ENCODE measurements at regions not wholly inside any gene's neighbourhood (a gene's known extent, or its start where the extent isn't known, plus 50 kb on each side); places are given as distances from the start of the nearest gene placed in this dataset.

GRCh38 chr17:72208832-72209231, 88.0 kb downstream of the SOX9 start:
- DNase-seq (ENCODE audit: low read depth in 2 of 2) = no peak

- DNase-seq (ENCODE audit: low read depth in 2 of 2) = no peak
Measured at GRCh38 chr17:72212041-72212440, 91.2 kb downstream of the SOX9 start.

GRCh38 chr17:72215490-72215889, 94.7 kb downstream of the SOX9 start:
- no peak for DNase-seq (ENCODE audit: low read depth in 2 of 2)

GRCh38 chr17:72215928-72216327, 95.1 kb downstream of the SOX9 start:
- DNase-seq (ENCODE audit: low read depth in 2 of 2) = no peak

- DNase-seq (ENCODE audit: low read depth in 2 of 2) = no peak
Measured at GRCh38 chr17:72219137-72219823, 98.5 kb downstream of the SOX9 start.

GRCh38 chr17:72219824-72220493, 99.1 kb downstream of the SOX9 start:
- no peak for DNase-seq (ENCODE audit: low read depth in 2 of 2)

GRCh38 chr17:72222661-72223380, 102.0 kb downstream of the SOX9 start:
- DNase-seq (ENCODE audit: low read depth in 2 of 2) = no peak

GRCh38 chr17:72223866-72224291, 103.1 kb downstream of the SOX9 start:
- no peak for DNase-seq (ENCODE audit: low read depth in 2 of 2)

GRCh38 chr17:72226322-72226721, 105.5 kb downstream of the SOX9 start:
- DNase-seq (ENCODE audit: low read depth in 2 of 2) = no peak

GRCh38 chr17:72233986-72234385, 113.2 kb downstream of the SOX9 start:
- DNase-seq (ENCODE audit: low read depth in 2 of 2) = no peak

GRCh38 chr17:72234985-72235384, 114.2 kb downstream of the SOX9 start:
- DNase-seq (ENCODE audit: low read depth in 2 of 2) = no peak

GRCh38 chr17:72236980-72237633, 116.3 kb downstream of the SOX9 start:
- no peak for DNase-seq (ENCODE audit: low read depth in 2 of 2)

- no peak for DNase-seq (ENCODE audit: low read depth in 2 of 2)
Measured at GRCh38 chr17:72238157-72238673, 117.4 kb downstream of the SOX9 start.

GRCh38 chr17:72239548-72239947, 118.7 kb downstream of the SOX9 start:
- DNase-seq (ENCODE audit: low read depth in 2 of 2) = no peak

GRCh38 chr17:72240333-72240732, 119.5 kb downstream of the SOX9 start:
- DNase-seq (ENCODE audit: low read depth in 2 of 2) = no peak

GRCh38 chr17:72244494-72244893, 123.7 kb downstream of the SOX9 start:
- DNase-seq (ENCODE audit: low read depth in 2 of 2) = no peak

GRCh38 chr17:72244956-72245355, 124.1 kb downstream of the SOX9 start:
- no peak for DNase-seq (ENCODE audit: low read depth in 2 of 2)

- DNase-seq (ENCODE audit: low read depth in 2 of 2) = no peak
Measured at GRCh38 chr17:72249441-72249840, 128.6 kb downstream of the SOX9 start.

- DNase-seq (ENCODE audit: low read depth in 2 of 2) = no peak
Measured at GRCh38 chr17:72250206-72250605, 129.4 kb downstream of the SOX9 start.

GRCh38 chr17:72253597-72253996, 132.8 kb downstream of the SOX9 start:
- DNase-seq (ENCODE audit: low read depth in 2 of 2) = no peak

- DNase-seq (ENCODE audit: low read depth in 2 of 2) = no peak
Measured at GRCh38 chr17:72254808-72255449, 134.1 kb downstream of the SOX9 start.

- DNase-seq (ENCODE audit: low read depth in 2 of 2) = no peak
Measured at GRCh38 chr17:72255481-72255880, 134.7 kb downstream of the SOX9 start.
